ENCODE measurements at regions not wholly inside any gene's neighbourhood (a gene's known extent, or its start where the extent isn't known, plus 50 kb on each side); places are given as distances from the start of the nearest gene placed in this dataset.

DNA sequence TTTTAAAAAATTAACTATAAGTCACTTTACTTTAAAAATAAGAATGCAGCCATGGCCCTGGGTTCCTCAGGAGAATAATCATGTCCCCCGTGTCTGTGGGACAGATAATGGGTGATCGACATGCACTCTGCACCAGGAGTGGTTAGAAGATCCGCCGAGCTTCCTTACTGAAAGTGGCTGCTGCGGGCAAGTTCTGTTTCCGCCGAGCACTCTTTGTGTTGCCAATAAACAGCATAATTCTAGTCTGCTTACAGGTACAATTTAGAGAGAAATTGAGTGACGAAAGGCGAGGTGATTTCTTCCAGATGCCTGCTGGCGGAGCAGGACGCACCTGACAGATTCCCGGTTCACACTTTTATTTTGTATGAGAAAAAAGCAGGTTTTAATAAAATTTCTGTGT, 139.0 kb downstream of the SOX1 start:
- no peak overlapping the region; the same call in 1 of the 2 replicates for H3K18ac ChIP-seq (ENCODE audit: extremely low read depth, low read length)
- H2AFZ ChIP-seq (ENCODE audit: low read length) = no peak overlapping the region
- H3K23ac ChIP-seq (ENCODE audit: insufficient read length) = no peak overlapping the region
- H2BK5ac ChIP-seq (ENCODE audit: low read depth, low read length) = no peak overlapping the region
- peaks cover 0 to 38% (median 29%) of the 10 kb centered on the region in 4 experiments; a peak in 6 of 7 replicates for H3K27me3 ChIP-seq (replicated peaks in 1 of 4; ENCODE audit: control insufficient read depth in 3 of 4, extremely low read depth in 1 of 4, insufficient read depth in 3 of 4, low read length in 3 of 4)
- H3K4me2 ChIP-seq (ENCODE audit: insufficient read depth in 1 of 2, low read depth in 2 of 2, low read length in 2 of 2) = no peak overlapping the region; a peak in 1 of 4 replicates
- TF ChIP-seq EZH2 (IDR thresholded peaks at IDR 0.05; ENCODE audit: low read depth, low read length, severe bottlenecking) = peak; percentile 14
- TF ChIP-seq CHD1 (IDR thresholded peaks at IDR 0.05; ENCODE audit: low read depth, low read length) = no peak
- no peak for TF ChIP-seq MAFK (IDR thresholded peaks at IDR 0.05; ENCODE audit: low read depth, low read length)
- TF ChIP-seq, protein P1, sequence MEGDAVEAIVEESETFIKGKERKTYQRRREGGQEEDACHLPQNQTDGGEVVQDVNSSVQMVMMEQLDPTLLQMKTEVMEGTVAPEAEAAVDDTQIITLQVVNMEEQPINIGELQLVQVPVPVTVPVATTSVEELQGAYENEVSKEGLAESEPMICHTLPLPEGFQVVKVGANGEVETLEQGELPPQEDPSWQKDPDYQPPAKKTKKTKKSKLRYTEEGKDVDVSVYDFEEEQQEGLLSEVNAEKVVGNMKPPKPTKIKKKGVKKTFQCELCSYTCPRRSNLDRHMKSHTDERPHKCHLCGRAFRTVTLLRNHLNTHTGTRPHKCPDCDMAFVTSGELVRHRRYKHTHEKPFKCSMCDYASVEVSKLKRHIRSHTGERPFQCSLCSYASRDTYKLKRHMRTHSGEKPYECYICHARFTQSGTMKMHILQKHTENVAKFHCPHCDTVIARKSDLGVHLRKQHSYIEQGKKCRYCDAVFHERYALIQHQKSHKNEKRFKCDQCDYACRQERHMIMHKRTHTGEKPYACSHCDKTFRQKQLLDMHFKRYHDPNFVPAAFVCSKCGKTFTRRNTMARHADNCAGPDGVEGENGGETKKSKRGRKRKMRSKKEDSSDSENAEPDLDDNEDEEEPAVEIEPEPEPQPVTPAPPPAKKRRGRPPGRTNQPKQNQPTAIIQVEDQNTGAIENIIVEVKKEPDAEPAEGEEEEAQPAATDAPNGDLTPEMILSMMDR (IDR thresholded peaks at IDR 0.05; ENCODE audit: control extremely low read depth in 1 of 3, insufficient read depth in 1 of 3, low read depth in 1 of 3, low read length in 3 of 3) = no peak
- TF ChIP-seq SP1 (IDR thresholded peaks at IDR 0.05; ENCODE audit: low read depth, low read length) = no peak
- no peak overlapping the region for H3K14ac ChIP-seq (ENCODE audit: insufficient read length)
- no peaks in the 10 kb centered on the region for H3K36me3 ChIP-seq (ENCODE audit: control insufficient read depth in 2 of 4, insufficient read depth in 4 of 4, low read length in 3 of 4)
- H2AK5ac ChIP-seq (ENCODE audit: low read depth, low read length) = no peak overlapping the region
- no peaks in the 10 kb centered on the region for H3K9me3 ChIP-seq (ENCODE audit: insufficient read depth in 2 of 2, low read depth in 1 of 2, low read length in 1 of 2)
- no peak overlapping the region; the same call in 1 of the 2 replicates for H4K8ac ChIP-seq (ENCODE audit: extremely low read depth, insufficient read depth, low read length)
- H3K56ac ChIP-seq (replicated peaks; ENCODE audit: insufficient read length, low read depth, low read length) = no peak overlapping the region
- 56% methylated on average over 12 of the region's 12 CpGs; no CpG with 5 or more reads in 1 of the 2 experiments for WGBS, 2 experiments (ENCODE audit: extremely low coverage in 1 of 2, insufficient coverage in 1 of 2, insufficient read length in 1 of 2, insufficient replicate concordance in 2 of 2, low coverage in 1 of 2, low lambda C conversion rate in 2 of 2, missing lambda C conversion rate in 1 of 2)
- H4K5ac ChIP-seq (ENCODE audit: insufficient read length, low read depth, low read length) = no peak overlapping the region
- H3K79me1 ChIP-seq (ENCODE audit: low read depth, low read length) = no peaks in the 10 kb centered on the region
- no peak overlapping the region for H3K27ac ChIP-seq (ENCODE audit: low read depth, low read length)
- no peaks in the 10 kb centered on the region for H3K79me2 ChIP-seq (ENCODE audit: control insufficient read depth in 1 of 2, insufficient read depth in 2 of 2, low read length in 2 of 2)
- no peak overlapping the region for H2BK120ac ChIP-seq (replicated peaks; ENCODE audit: low read depth, low read length)
- H3K4me1 ChIP-seq (replicated peaks in 1 of 4; ENCODE audit: control insufficient read depth in 3 of 4, insufficient read depth in 4 of 4, low read length in 3 of 4) = peaks cover 2 to 16% (median 9%) of the 10 kb centered on the region in 4 experiments
- DNase-seq (ENCODE audit: low read depth in 1 of 2, low spot score in 2 of 2) (no peak), FAIRE-seq (no peak)
- H2BK15ac ChIP-seq (ENCODE audit: low read length) = no peak overlapping the region
- H3K23me2 ChIP-seq (ENCODE audit: low read depth, low read length) = peaks cover 2% of the 10 kb centered on the region; the same call in 1 of the 2 replicates
- CTCF ChIA-PET (ENCODE audit: partially characterized antibody) = interaction anchor here (1.0 to 4.0 kb wide), 5 partner anchors 14 to 238 kb away, joined by 3 to 17 read pairs (median 3); no protein-coding TSS in a partner anchor
- POLR2A ChIA-PET (ENCODE audit: partially characterized antibody) = interaction anchor here (2.2 kb wide), 1 partner anchor 9 kb away, joined by 11 read pairs; no protein-coding TSS in a partner anchor
- peaks cover 0 to 3% of the 10 kb centered on the region in 2 experiments for H4K20me1 ChIP-seq (replicated peaks in 1 of 2; ENCODE audit: control insufficient read depth in 1 of 2, insufficient read depth in 2 of 2, low read length in 2 of 2)
- H3K4me3 ChIP-seq (ENCODE audit: extremely low read depth in 1 of 4, insufficient read depth in 2 of 4, low read depth in 3 of 4, low read length in 4 of 4) = peak overlapping the region in 1 of 4 experiments; percentile 52; a peak in 1 of 8 replicates
- H4K91ac ChIP-seq (replicated peaks; ENCODE audit: insufficient read length, low read length) = peak overlapping the region; percentile 29
- H3K4ac ChIP-seq (replicated peaks; ENCODE audit: insufficient read length, low read depth, low read length) = no peak overlapping the region
- H3K9ac ChIP-seq (replicated peaks in 1 of 4; ENCODE audit: extremely low read depth in 1 of 4, low read depth in 3 of 4, low read length in 3 of 4) = no peak overlapping the region
- H2BK20ac ChIP-seq (ENCODE audit: low read length) = 0 out of 2 replicates have a peak overlapping the region, but pooled peaks have one; percentile 72
- no peak overlapping the region for H2BK12ac ChIP-seq (ENCODE audit: low read depth, low read length)
